ENCODE measurements at regions not wholly inside any gene's neighbourhood (a gene's known extent, or its start where the extent isn't known, plus 50 kb on each side); places are given as distances from the start of the nearest gene placed in this dataset.

DNA sequence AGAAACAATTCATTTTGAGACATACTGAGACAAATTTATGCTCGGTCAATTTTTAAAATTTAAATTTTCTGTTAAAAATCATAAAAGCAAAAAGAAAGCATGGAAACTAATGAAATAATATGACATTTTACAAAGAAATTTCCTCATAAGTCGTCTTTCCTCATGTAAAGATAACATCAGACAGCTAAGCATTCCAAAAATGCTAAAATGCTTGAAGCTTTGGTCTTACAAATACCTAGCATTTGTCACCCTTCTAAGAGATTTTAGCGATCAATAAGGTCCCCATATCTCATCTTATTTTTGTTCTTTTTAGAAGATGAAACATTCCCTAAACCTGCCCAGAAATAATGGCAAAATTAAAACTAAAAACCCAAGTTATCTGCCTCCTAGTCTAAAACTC is 68.5 kb upstream of the FREM2 start:
- no peak for DNase-seq

DNA sequence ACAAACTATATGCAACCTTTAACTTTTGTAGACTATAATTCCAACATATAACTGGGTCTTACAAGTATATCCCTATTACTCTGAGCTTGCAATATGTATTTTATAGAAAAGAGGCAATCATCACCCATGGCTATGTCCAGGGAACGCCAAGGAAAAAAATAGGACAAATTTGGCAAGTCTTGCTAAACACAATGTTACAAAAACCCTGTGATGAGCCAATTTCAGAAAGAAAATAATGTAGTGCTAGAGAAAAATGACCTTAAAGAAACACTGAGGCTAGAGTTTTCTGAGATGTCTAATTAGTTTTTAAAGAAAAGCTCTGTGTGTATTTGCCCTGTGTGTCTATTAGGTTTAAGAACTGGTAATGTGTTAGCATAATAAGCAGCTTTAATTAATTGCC is 68.0 kb upstream of the FREM2 start:
- no peak for DNase-seq

DNA sequence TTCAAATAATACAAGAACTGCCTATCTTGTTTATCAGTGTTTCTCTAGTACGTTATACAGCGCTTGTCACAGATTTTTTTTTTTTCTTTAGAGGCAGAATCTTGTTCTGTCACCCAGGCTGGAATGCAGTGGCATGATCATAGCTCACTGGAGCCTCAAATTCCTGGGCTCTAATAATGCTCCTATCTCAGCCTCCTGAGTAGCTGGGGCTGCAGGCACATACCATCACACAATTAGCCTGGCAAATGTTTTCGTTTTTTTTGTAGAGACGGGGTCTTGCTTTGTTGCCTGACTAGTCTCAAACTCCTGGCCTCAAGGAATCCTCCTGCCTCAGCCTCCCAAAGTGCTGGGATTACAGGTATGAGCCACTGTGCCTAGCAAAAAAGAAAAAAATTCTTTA is 66.0 kb upstream of the FREM2 start:
- no peak for DNase-seq

DNA sequence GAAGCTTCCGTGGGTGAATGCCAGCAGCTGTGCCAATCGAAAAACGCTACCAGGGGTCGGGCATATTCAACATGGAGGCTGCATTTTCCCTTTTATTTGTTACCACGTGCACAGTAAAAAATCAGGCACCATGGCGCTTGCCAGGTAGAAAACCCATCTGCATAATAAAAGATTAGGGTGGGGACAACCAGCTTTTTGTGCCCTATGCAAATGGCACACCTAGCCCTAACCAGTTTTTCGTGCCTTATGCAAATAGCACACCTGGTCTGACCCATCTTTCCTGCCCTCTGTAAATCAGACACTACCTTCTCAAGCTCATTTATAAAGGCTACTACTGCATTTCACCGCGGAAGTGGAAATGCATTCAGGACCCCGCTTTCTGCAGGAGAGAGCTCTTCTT is 62.1 kb upstream of the FREM2 start:
- no peak for DNase-seq

DNA sequence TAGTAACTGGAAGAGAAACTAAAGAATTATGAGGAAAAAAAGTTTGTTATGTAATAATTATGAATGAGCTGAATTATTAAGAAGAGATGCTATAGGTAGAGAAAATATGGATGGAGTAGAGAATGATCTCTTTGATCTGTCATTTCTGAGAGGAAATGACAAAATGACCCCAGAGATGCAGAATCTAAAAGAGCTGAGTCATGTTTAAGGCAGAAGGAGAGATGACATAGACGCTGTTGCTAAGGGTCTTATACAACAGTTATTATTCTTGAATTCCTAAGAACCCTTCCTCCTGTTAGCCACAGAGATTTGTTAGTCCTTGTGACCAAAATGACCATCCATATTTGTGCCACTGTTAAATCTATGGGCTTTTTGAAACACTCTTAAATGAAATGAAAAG is 58.3 kb upstream of the FREM2 start:
- DNase-seq = peak; percentile 15

DNA sequence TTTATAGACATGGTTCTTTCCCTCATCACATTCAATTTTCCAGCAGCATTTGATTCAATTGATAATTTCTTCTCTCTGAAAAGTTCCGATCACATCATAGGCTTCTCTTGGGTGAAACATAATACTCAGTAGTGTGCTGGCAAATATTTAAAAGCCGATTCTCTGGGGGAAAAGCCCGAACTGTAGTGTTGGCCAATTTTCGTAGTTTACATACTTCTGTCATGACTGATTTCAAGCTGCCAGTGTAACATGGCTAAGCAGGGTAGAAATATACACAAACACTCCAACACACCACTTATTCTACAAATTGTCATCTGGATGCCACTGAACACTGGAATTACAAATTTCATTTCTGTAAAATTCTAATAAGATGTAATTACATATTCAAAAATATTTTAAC is 56.1 kb upstream of the FREM2 start:
- DNase-seq = peak; percentile 75

DNA sequence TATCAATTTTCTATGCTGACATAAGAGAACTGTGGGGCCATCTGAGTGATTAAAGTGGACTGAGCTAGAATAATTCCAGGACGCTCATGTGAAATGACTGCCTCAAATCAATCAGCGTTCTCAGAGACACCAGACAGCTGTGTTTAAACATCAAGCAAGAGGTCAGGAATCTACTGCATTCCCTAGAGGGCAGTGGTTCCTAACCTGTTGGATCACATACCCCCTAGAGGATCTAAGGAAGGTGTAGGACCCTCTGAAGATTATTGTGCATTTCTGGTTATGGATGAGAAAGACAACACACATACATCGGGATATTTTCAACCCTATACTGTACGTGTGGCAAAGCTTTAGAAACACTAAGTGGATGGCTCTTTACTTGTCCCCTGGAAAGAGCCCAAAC is 51.8 kb upstream of the FREM2 start:
- DNase-seq = no peak

DNA sequence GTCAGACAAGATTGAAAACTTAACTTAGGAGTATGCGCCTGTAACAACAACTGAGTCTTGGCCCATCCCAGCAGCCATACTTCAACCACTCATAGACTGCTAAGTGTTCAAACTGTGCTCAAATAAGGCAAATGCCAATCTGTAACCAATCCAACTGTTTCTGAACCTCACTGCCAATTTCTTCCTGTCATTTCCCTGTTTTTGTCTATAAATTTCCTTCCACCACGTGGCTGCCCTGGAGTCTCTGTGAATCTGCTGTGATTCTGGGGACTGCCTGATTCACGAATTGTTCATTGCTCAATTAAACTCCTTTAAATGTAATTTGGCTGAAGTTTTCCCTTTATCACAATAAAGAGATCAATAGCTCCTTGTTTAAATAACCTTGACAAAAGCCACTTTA is 50.8 kb upstream of the FREM2 start:
- DNase-seq = no peak

DNA sequence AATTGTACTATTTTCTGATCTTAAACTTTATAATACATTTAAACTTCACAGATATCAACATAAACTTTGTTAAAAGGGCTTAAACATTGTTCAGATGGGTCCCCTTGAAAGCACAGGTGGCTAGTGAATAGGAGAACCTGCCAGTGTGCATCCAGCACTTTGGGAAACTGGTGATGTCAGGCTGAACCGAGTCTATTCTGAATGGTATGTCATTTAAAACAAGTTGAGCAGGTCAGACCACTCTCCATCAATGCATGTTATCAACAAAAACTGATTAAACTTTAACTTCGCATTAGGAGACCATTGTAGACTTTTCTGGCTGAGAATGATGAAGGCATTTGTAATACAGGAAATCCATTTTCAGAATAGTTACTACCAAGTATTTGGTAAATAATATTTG is 50.1 kb upstream of the FREM2 start:
- no peak for DNase-seq
